HUES6 (cell line): ENCODE measurements at regions not wholly inside any gene's neighbourhood (a gene's known extent, or its start where the extent isn't known, plus 50 kb on each side); places are given as distances from the start of the nearest gene placed in this dataset.

Experiments
- H3K27ac ChIP-seq: 2 replicates; pipeline ENCODE4 v1.7.0; 2013; ENCODE audit warnings: low read depth, mild to moderate bottlenecking, low read length, inconsistent platforms
- H3K27me3 ChIP-seq: 2 replicates; pipeline ENCODE4 v1.6.1; 2013; ENCODE audit warnings: low read length; ENCODE audit not compliant: control insufficient read depth, insufficient read depth
- H3K36me3 ChIP-seq: 2 replicates; pipeline ENCODE4 v1.6.1; 2013; ENCODE audit warnings: low read length; ENCODE audit not compliant: control insufficient read depth, insufficient read depth
- H3K4me1 ChIP-seq: 2 replicates; pipeline ENCODE4 v1.6.1; 2013; ENCODE audit warnings: low read length; ENCODE audit not compliant: control insufficient read depth, insufficient read depth
- H3K4me3 ChIP-seq: 2 replicates; pipeline ENCODE4 v1.5.1; 2013; ENCODE audit warnings: low read depth, low read length
- H3K9ac ChIP-seq: one replicate; pipeline ENCODE4 v1.6.1; 2013; ENCODE audit warnings: mild to moderate bottlenecking, low read length
- H3K9me3 ChIP-seq: 2 replicates; pipeline ENCODE4 v1.6.1; 2013; ENCODE audit warnings: low read depth, low read length; ENCODE audit not compliant: control insufficient read depth, insufficient read depth

GRCh38 chr2:59885541-59885940, 667.9 kb downstream of the BCL11A start:
- Histone ChIP-seq H3K4me3 (no peak overlapping the region), H3K4me1 (peaks cover 19% of the 10 kb centered on the region), H3K9me3 (no peaks in the 10 kb centered on the region)

DNA sequence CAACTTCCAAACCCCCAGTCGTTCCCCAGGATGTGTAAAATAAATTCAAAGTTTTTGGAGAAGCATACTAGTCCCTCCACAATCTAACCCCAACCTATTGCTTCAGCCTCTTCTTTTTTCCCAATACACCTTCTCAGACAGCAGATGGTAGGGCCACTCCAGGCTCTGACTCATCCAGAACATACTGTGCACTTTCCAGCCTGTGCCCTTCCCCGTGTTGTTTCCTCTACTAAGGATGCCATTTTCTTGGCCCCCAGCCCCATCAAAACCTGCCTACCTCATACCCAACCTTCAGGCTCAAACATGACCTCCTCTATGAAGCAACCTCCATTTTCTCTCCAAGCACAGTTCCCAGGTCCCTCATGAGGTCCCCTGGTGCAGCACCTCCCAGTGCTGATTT, 669.3 kb downstream of the BCL11A start:
- no peak overlapping the region for H3K27ac ChIP-seq
- no peak overlapping the region for H3K9ac ChIP-seq
- peaks cover 19% of the 10 kb centered on the region for H3K4me1 ChIP-seq
- H3K27me3 ChIP-seq: no peaks in the 10 kb centered on the region
- no peak overlapping the region for H3K4me3 ChIP-seq
- H3K36me3 ChIP-seq: no peaks in the 10 kb centered on the region
- no peaks in the 10 kb centered on the region for H3K9me3 ChIP-seq

More at GRCh38 chr2:59885541-59885940, 667.9 kb downstream of the BCL11A start:
- H3K9ac ChIP-seq: no peak overlapping the region
- H3K36me3 ChIP-seq: no peaks in the 10 kb centered on the region
- no peaks in the 10 kb centered on the region for H3K27me3 ChIP-seq
- no peak overlapping the region for H3K27ac ChIP-seq

- Histone ChIP-seq H3K27me3 (no peaks in the 10 kb centered on the region), H3K9ac (no peak overlapping the region), H3K36me3 (no peaks in the 10 kb centered on the region), H3K27ac (no peak overlapping the region), H3K4me1 (peaks cover 11% of the 10 kb centered on the region), H3K9me3 (no peaks in the 10 kb centered on the region), H3K4me3 (no peak overlapping the region)
Measured at GRCh38 chr2:59882822-59883221, 670.6 kb downstream of the BCL11A start.

GRCh38 chr2:59882279-59882678, 671.2 kb downstream of the BCL11A start:
- Histone ChIP-seq H3K9ac (no peak overlapping the region), H3K36me3 (no peaks in the 10 kb centered on the region), H3K4me3 (no peak overlapping the region), H3K4me1 (peaks cover 6% of the 10 kb centered on the region), H3K27me3 (no peaks in the 10 kb centered on the region), H3K9me3 (no peaks in the 10 kb centered on the region), H3K27ac (no peak overlapping the region)

- no peaks in the 10 kb centered on the region for H3K36me3 ChIP-seq
- no peak overlapping the region for H3K27ac ChIP-seq
- no peaks in the 10 kb centered on the region for H3K27me3 ChIP-seq
- H3K4me3 ChIP-seq: no peak overlapping the region
- peaks cover 3% of the 10 kb centered on the region; the same call in 1 of the 2 replicates for H3K4me1 ChIP-seq
- H3K9ac ChIP-seq: no peak overlapping the region
- H3K9me3 ChIP-seq: no peaks in the 10 kb centered on the region
Measured at GRCh38 chr2:59881218-59881617, 672.2 kb downstream of the BCL11A start.

GRCh38 chr2:59879700-59880131, 673.7 kb downstream of the BCL11A start:
- Histone ChIP-seq H3K9ac (no peak overlapping the region), H3K27ac (no peak overlapping the region), H3K9me3 (no peaks in the 10 kb centered on the region), H3K27me3 (no peaks in the 10 kb centered on the region), H3K4me1 (peaks cover 6% of the 10 kb centered on the region), H3K36me3 (no peaks in the 10 kb centered on the region), H3K4me3 (no peak overlapping the region)

GRCh38 chr2:59875836-59876235, 677.6 kb downstream of the BCL11A start:
- peaks cover 7% of the 10 kb centered on the region for H3K4me1 ChIP-seq

DNA sequence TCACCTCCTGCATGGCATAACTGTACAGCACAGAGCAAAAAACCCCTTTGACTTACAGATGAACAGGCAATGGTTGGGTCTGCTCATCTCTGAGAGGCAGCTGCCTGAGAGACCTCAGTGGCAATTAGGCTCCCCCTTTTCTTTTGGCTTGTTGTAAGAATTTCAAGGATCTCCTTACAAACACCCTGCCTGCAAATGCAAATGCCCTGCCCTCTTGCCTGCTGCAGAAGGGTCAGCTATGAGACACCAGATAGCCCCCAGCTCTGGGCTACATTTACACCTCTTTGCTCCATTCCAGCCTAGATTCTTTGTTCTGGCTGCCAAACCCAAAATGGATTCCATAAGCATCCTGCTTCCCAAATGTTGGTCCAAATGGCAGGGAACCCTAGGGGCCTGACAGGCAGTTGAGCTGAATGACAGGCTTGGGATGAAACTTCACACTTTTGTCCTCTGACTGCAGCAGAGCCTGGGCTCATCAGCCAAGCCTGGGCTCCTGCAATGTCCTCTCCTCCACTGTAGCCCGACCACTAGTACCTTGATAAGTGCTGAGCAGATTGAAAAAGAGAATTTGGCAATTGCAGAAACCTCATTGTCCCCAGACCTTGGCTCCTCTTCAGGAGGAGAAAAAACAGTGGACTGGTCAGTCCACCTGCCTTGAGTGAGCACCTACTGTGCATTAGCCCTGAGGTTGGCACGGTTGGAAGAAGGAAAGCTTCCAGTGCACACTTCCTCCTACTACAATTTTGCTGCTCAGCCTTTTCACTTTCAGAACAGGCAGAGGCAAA, 678.3 kb downstream of the BCL11A start:
- Histone ChIP-seq H3K4me3 (no peak overlapping the region), H3K9ac (no peak overlapping the region), H3K27me3 (no peaks in the 10 kb centered on the region), H3K36me3 (no peaks in the 10 kb centered on the region), H3K4me1 (peaks cover 7% of the 10 kb centered on the region), H3K9me3 (no peaks in the 10 kb centered on the region), H3K27ac (no peak overlapping the region)

More at GRCh38 chr2:59875836-59876235, 677.6 kb downstream of the BCL11A start:
- Histone ChIP-seq H3K4me3 (no peak overlapping the region), H3K36me3 (no peaks in the 10 kb centered on the region), H3K9me3 (no peaks in the 10 kb centered on the region), H3K27me3 (no peaks in the 10 kb centered on the region), H3K27ac (no peak overlapping the region), H3K9ac (no peak overlapping the region)

DNA sequence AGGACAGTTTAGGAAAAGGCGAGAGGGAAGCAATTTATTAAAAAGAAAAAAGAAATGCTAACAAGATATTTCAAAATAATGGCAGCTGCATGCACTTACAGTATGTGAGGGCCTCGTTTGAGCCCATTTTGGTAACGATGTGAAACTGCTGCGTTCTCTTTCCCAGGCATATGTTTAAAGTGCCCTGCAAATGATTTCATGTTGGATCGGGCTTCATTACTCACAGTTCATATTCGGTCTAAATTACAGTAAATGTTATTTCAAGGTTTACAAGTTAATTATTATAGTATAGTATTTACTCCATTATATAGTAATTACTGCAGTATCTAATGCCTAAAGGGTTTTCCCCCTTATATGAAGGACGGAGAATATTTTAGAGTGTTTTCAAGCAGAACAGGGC, 679.1 kb downstream of the BCL11A start:
- Histone ChIP-seq H3K27me3 (no peaks in the 10 kb centered on the region), H3K36me3 (no peaks in the 10 kb centered on the region), H3K4me3 (no peak overlapping the region), H3K4me1 (peaks cover 7% of the 10 kb centered on the region), H3K9me3 (no peaks in the 10 kb centered on the region), H3K9ac (no peak overlapping the region), H3K27ac (no peak overlapping the region)

DNA sequence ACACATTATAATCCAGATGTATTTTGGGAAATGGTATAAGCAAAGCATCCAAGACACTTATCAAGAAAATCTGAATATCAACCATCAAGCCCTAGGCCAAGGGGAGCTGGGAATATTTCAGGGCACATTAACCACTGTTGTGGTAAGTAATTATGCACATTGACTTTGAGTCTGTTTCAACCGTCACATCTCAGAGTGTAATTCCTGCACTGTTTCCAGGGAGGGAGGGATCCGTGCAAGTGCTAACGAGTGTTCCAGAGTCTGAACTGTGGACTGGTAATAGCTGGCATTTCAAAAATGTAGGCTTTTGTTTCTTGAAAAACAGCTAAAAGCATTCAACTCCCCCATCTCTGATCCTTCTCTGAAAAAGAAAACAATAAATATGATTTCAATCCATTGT, 681.6 kb downstream of the BCL11A start:
- no peaks in the 10 kb centered on the region for H3K36me3 ChIP-seq
- no peaks in the 10 kb centered on the region for H3K9me3 ChIP-seq
- no peak overlapping the region for H3K27ac ChIP-seq
- no peak overlapping the region for H3K9ac ChIP-seq
- no peaks in the 10 kb centered on the region for H3K27me3 ChIP-seq
- H3K4me3 ChIP-seq: no peak overlapping the region
- H3K4me1 ChIP-seq: peaks cover 7% of the 10 kb centered on the region

GRCh38 chr2:59868981-59869380, 684.5 kb downstream of the BCL11A start:
- Histone ChIP-seq H3K9me3 (no peaks in the 10 kb centered on the region), H3K27ac (no peak overlapping the region), H3K4me3 (no peak overlapping the region), H3K27me3 (no peaks in the 10 kb centered on the region), H3K9ac (no peak overlapping the region), H3K36me3 (no peaks in the 10 kb centered on the region), H3K4me1 (no peaks in the 10 kb centered on the region)
